ENCODE measurements at regions not wholly inside any gene's neighbourhood (a gene's known extent, or its start where the extent isn't known, plus 50 kb on each side); places are given as distances from the start of the nearest gene placed in this dataset.

- TF ChIP-seq EZH2 (IDR thresholded peaks at IDR 0.05; ENCODE audit: insufficient read depth, poor library complexity, severe bottlenecking): no peak
- TF ChIP-seq EZH2phosphoT487 (IDR thresholded peaks at IDR 0.05; ENCODE audit: insufficient read depth, low read depth): no peak
Observed at GRCh38 chr4:28772066-28772465, 1911.4 kb downstream of the STIM2 start.
